ENCODE measurements at regions not wholly inside any gene's neighbourhood (a gene's known extent, or its start where the extent isn't known, plus 50 kb on each side); places are given as distances from the start of the nearest gene placed in this dataset.

DNA sequence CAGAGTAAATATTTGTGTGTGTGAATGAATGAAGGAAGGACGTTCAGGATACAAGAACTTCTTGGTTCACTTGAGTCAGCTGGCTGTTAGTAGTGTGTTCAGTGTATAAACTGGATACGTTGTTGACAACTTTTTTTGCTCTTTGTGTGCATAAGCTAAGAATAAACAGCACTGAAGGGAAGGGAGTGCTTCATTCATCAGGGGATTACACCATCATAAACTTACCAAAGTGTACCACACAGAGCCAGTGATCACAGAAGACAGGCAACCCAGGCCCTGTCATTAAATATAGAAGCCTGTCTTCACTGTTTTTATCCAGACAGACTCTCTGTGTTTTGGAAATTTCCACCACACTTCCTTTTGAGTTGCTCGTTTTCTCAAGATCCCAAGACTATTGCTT lies 55.5 kb upstream of the MEF2C start:
- Histone ChIP-seq H2AK5ac (ENCODE audit: low read depth, low read length) (no peak overlapping the region), H3K4ac (ENCODE audit: low read depth, low read length) (no peak overlapping the region), H3K23ac (ENCODE audit: low read depth, low read length) (no peak overlapping the region), H3K56ac (ENCODE audit: extremely low read depth, insufficient read depth, low read length) (no peak overlapping the region), H3K36me3 (ENCODE audit: control insufficient read depth, insufficient read depth, low read length) (no peaks in the 10 kb centered on the region), H4K5ac (ENCODE audit: low read depth, low read length) (no peak overlapping the region), H2BK5ac (ENCODE audit: low read depth, low read length, poor library complexity, severe bottlenecking) (no peak overlapping the region), H3K4me3 (ENCODE audit: insufficient read depth, low read depth, low read length) (no peak overlapping the region), H4K91ac (ENCODE audit: insufficient read depth, low read depth, low read length) (no peak overlapping the region), H3K9me3 (ENCODE audit: control insufficient read depth, insufficient read depth, low read length) (no peaks in the 10 kb centered on the region), H2BK120ac (ENCODE audit: low read depth, low read length) (no peak overlapping the region), H2BK15ac (ENCODE audit: low read depth, low read length) (no peak overlapping the region), H3K9ac (ENCODE audit: low read depth, low read length) (no peak overlapping the region), H2BK20ac (ENCODE audit: low read depth, low read length) (no peak overlapping the region), H3K27me3 (ENCODE audit: control insufficient read depth, insufficient read depth, low read length) (no peaks in the 10 kb centered on the region), H2AFZ (replicated peaks; ENCODE audit: low read length, poor library complexity) (no peak overlapping the region), H3K9me1 (ENCODE audit: insufficient read depth, low read length) (peaks cover 8% of the 10 kb centered on the region), H3K4me2 (ENCODE audit: low read depth, low read length) (no peak overlapping the region), H3K14ac (replicated peaks; ENCODE audit: low read depth, low read length) (no peak overlapping the region), H4K8ac (ENCODE audit: low read depth in 2 of 2, low read length in 2 of 2) (no peak overlapping the region), H4K20me1 (ENCODE audit: insufficient read depth, low read length) (no peaks in the 10 kb centered on the region), H2AK9ac (replicated peaks; ENCODE audit: low read depth, low read length, poor library complexity) (no peak overlapping the region), H3K27ac (ENCODE audit: insufficient read depth, low read length) (no peak overlapping the region), H3K18ac (ENCODE audit: low read depth, low read length) (no peak overlapping the region), H3K79me1 (ENCODE audit: low read depth in 1 of 2, low read length in 2 of 2) (no peaks in the 10 kb centered on the region), H3K4me1 (ENCODE audit: control insufficient read depth, insufficient read depth, low read length) (peaks cover 10% of the 10 kb centered on the region)
- CTCF ChIA-PET: no interaction called here
- BruUV-seq (replicated peaks): no TSS peak
- TF ChIP-seq MAFK (IDR thresholded peaks at IDR 0.05; ENCODE audit: low read depth, low read length) (no peak), RFX5 (IDR thresholded peaks at IDR 0.05; ENCODE audit: low read depth, low read length) (no peak), CEBPB (IDR thresholded peaks at IDR 0.05; ENCODE audit: low read depth, low read length) (no peak), NFE2L2 (IDR thresholded peaks at IDR 0.05; ENCODE audit: low read depth, low read length) (no peak), RCOR1 (IDR thresholded peaks at IDR 0.05; ENCODE audit: insufficient replicate concordance, low read length) (no peak), FOS (IDR thresholded peaks at IDR 0.05; ENCODE audit: low read depth, low read length) (no peak), POLR2A (IDR thresholded peaks at IDR 0.05; ENCODE audit: low read depth, low read length) (no peak), ELK1 (IDR thresholded peaks at IDR 0.05; ENCODE audit: borderline replicate concordance, low read depth, low read length) (no peak), MAZ (IDR thresholded peaks at IDR 0.05; ENCODE audit: borderline replicate concordance, low read depth, low read length) (no peak), USF2 (IDR thresholded peaks at IDR 0.05; ENCODE audit: low read depth, low read length) (no peak), CHD1 (IDR thresholded peaks at IDR 0.05; ENCODE audit: low read depth, low read length) (no peak), MXI1 (IDR thresholded peaks at IDR 0.05; ENCODE audit: borderline replicate concordance, low read depth, low read length) (no peak), BHLHE40 (IDR thresholded peaks at IDR 0.05; ENCODE audit: low read depth, low read length) (no peak), RAD21 (IDR thresholded peaks at IDR 0.05; ENCODE audit: low read length) (no peak), SMC3 (IDR thresholded peaks at IDR 0.05; ENCODE audit: low read depth, low read length) (no peak)
- TF ChIP-seq, protein P1, sequence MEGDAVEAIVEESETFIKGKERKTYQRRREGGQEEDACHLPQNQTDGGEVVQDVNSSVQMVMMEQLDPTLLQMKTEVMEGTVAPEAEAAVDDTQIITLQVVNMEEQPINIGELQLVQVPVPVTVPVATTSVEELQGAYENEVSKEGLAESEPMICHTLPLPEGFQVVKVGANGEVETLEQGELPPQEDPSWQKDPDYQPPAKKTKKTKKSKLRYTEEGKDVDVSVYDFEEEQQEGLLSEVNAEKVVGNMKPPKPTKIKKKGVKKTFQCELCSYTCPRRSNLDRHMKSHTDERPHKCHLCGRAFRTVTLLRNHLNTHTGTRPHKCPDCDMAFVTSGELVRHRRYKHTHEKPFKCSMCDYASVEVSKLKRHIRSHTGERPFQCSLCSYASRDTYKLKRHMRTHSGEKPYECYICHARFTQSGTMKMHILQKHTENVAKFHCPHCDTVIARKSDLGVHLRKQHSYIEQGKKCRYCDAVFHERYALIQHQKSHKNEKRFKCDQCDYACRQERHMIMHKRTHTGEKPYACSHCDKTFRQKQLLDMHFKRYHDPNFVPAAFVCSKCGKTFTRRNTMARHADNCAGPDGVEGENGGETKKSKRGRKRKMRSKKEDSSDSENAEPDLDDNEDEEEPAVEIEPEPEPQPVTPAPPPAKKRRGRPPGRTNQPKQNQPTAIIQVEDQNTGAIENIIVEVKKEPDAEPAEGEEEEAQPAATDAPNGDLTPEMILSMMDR (conservative IDR thresholded peaks at IDR 0.05; ENCODE audit: low read depth, low read length): no peak
- DNase-seq (no peak), ATAC-seq (ENCODE audit: low read depth) (no peak)
- no CpG with 5 or more reads among the region's 3 CpGs for WGBS, 2 experiments (ENCODE audit: extremely low coverage in 2 of 2, insufficient read length in 1 of 2)
- POLR2A ChIA-PET (ENCODE audit: unreplicated experiment): no interaction called here
- intact Hi-C loops (cut with micrococcal nuclease) (no loop called here), in situ Hi-C loops (cut with MboI; ENCODE audit: low sequenced_read_pairs) (no loop called here), dilution Hi-C loops (cut with HindIII; ENCODE audit: low sequenced_read_pairs, unreplicated experiment) (no loop called here)
